ENCODE measurements at regions not wholly inside any gene's neighbourhood (a gene's known extent, or its start where the extent isn't known, plus 50 kb on each side); places are given as distances from the start of the nearest gene placed in this dataset.

DNA sequence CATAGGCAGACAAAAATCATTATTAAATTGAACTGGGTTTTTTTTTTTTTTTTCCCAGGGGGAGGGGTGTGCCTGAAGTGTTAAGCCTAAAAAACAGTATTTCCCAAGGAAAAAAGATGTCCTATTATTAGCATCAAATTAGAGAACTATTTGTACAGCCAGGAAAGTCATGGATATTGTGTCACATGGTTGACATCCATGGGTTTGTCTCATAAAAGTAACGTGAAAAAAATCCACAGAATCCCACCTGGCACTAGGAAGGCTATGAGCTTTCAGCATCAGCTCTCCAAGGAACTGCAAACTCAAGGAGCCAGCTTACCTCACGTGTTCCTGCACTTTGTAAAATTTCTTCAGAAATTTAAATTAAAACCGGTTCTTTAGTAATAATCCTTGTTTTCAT is 69.1 kb upstream of the EGLN3 start:
- TF ChIP-seq, protein P1, sequence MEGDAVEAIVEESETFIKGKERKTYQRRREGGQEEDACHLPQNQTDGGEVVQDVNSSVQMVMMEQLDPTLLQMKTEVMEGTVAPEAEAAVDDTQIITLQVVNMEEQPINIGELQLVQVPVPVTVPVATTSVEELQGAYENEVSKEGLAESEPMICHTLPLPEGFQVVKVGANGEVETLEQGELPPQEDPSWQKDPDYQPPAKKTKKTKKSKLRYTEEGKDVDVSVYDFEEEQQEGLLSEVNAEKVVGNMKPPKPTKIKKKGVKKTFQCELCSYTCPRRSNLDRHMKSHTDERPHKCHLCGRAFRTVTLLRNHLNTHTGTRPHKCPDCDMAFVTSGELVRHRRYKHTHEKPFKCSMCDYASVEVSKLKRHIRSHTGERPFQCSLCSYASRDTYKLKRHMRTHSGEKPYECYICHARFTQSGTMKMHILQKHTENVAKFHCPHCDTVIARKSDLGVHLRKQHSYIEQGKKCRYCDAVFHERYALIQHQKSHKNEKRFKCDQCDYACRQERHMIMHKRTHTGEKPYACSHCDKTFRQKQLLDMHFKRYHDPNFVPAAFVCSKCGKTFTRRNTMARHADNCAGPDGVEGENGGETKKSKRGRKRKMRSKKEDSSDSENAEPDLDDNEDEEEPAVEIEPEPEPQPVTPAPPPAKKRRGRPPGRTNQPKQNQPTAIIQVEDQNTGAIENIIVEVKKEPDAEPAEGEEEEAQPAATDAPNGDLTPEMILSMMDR (IDR thresholded peaks at IDR 0.05), result no peak
- TF ChIP-seq POLR2A (IDR thresholded peaks at IDR 0.05), result no peak

All from right lobe of liver (tissue), 4 donors.